H1 (cell line): ENCODE measurements at regions not wholly inside any gene's neighbourhood (a gene's known extent, or its start where the extent isn't known, plus 50 kb on each side); places are given as distances from the start of the nearest gene placed in this dataset.

ENCODE experiments used
- CTCF ChIA-PET: fragments of 300-600 bp; sonication (Branson Sonifier 250); formaldehyde crosslinking; loops from one replicate; lab custom pipeline; 2021; ENCODE audit not compliant: partially characterized antibody; lab: Charles Lee
- POLR2A ChIA-PET: fragments of 300-600 bp; sonication (Branson Sonifier 250); formaldehyde crosslinking; loops from one replicate; lab custom pipeline; 2021; ENCODE audit warnings: inconsistent platforms; ENCODE audit not compliant: partially characterized antibody; lab: Charles Lee
- DNase-seq, 2 experiments: peaks; one replicate each; pipeline versions ENCODE4 v3.0.0 to v3.0.0-alpha.2; 2010 to 2022; ENCODE audit warnings: low spot score in 2 of 2, low read depth in 1 of 2, mixed read lengths in 1 of 2
- FAIRE-seq: peaks from 2 replicates; lab custom pipeline; 2011; peaks lifted over from hg19 to GRCh38; lab: Jason Lieb, UNC
- H2AFZ ChIP-seq: 2 replicates; pipeline ENCODE4 v1.8.1; 2012; ENCODE audit warnings: low read length, inconsistent platforms
- H2AK5ac ChIP-seq: 2 replicates; pipeline ENCODE4 v1.6.1; 2013; ENCODE audit warnings: low read depth, low read length
- H2BK120ac ChIP-seq: replicated peaks from 2 replicates; pipeline ENCODE3; 2013; ENCODE audit warnings: low read depth, low read length, inconsistent platforms
- H2BK12ac ChIP-seq: 2 replicates; pipeline ENCODE4 v1.6.1; 2013; ENCODE audit warnings: low read depth, low read length
- H2BK15ac ChIP-seq: 2 replicates; pipeline ENCODE4 v1.6.1; 2013; ENCODE audit warnings: low read length
- H2BK20ac ChIP-seq: 2 replicates; pipeline ENCODE4 v1.6.1; 2013; ENCODE audit warnings: low read length
- H2BK5ac ChIP-seq: 2 replicates; pipeline ENCODE4 v1.6.1; 2013; ENCODE audit warnings: low read depth, low read length
- H3K14ac ChIP-seq: 2 replicates; pipeline ENCODE4 v1.6.1; 2013; ENCODE audit warnings: inconsistent platforms; ENCODE audit not compliant: insufficient read length
- H3K18ac ChIP-seq: 2 replicates; pipeline ENCODE4 v1.6.1; 2013; ENCODE audit warnings: low read length; ENCODE audit errors: extremely low read depth
- H3K23ac ChIP-seq: 2 replicates; pipeline ENCODE4 v1.6.1; 2013; ENCODE audit warnings: inconsistent platforms; ENCODE audit not compliant: insufficient read length
- H3K23me2 ChIP-seq: 2 replicates; pipeline ENCODE4 v1.6.1; 2013; ENCODE audit warnings: low read depth, low read length
- H3K27ac ChIP-seq: 2 replicates; pipeline ENCODE4 v1.6.1; 2011; ENCODE audit warnings: low read depth, low read length, inconsistent platforms
- H3K27me3 ChIP-seq, 4 experiments: replicated peaks in 1 of 4; 1 replicate in 1 of 4; 2 replicates in 3 of 4; pipeline versions ENCODE4 v1.6.1 to v1.8.1; 2011 to 2013; ENCODE audit warnings: low read length in 3 of 4, mild to moderate bottlenecking in 3 of 4, inconsistent platforms in 2 of 4, mixed read lengths in 2 of 4, moderate library complexity in 1 of 4; ENCODE audit not compliant: control insufficient read depth in 3 of 4, insufficient read depth in 3 of 4; ENCODE audit errors: extremely low read depth in 1 of 4
- H3K36me3 ChIP-seq, 4 experiments: 2 replicates each; pipeline versions ENCODE4 v1.6.1 to v1.8.1; 2011 to 2013; ENCODE audit warnings: mild to moderate bottlenecking in 4 of 4, low read length in 3 of 4, moderate library complexity in 2 of 4, control low read depth in 1 of 4, inconsistent platforms in 1 of 4; ENCODE audit not compliant: insufficient read depth in 4 of 4, control insufficient read depth in 2 of 4
- H3K4ac ChIP-seq: replicated peaks from 2 replicates; pipeline ENCODE3; 2013; ENCODE audit warnings: low read length, low read depth, mixed read lengths, inconsistent platforms; ENCODE audit not compliant: insufficient read length
- H3K4me1 ChIP-seq, 4 experiments: replicated peaks in 1 of 4; 1 replicate in 1 of 4; 2 replicates in 3 of 4; pipeline versions ENCODE4 v1.6.1 to v1.8.1; 2011 to 2013; ENCODE audit warnings: low read length in 3 of 4, inconsistent platforms in 2 of 4, mixed read lengths in 1 of 4; ENCODE audit not compliant: insufficient read depth in 4 of 4, control insufficient read depth in 3 of 4
- H3K4me2 ChIP-seq, 2 experiments: 2 replicates each; pipeline versions ENCODE4 v1.6.1 to v1.8.1; 2011 to 2013; ENCODE audit warnings: low read depth in 2 of 2, low read length in 2 of 2, control low read depth in 1 of 2, inconsistent platforms in 1 of 2, mild to moderate bottlenecking in 1 of 2; ENCODE audit not compliant: insufficient read depth in 1 of 2
- H3K4me3 ChIP-seq, 4 experiments: fragments of 200-600, 300-600 bp in 1 of 4; sonication (generic), shearing (Covaris generic), sonication (Bioruptor Twin) in 1 of 4; 2 replicates each; pipeline versions ENCODE4 v1.5.1 to v1.8.1; 2011 to 2016; ENCODE audit warnings: low read length in 4 of 4, low read depth in 3 of 4, control low read depth in 2 of 4, inconsistent platforms in 2 of 4, mild to moderate bottlenecking in 2 of 4, mixed read lengths in 1 of 4, moderate library complexity in 1 of 4; ENCODE audit not compliant: insufficient read depth in 2 of 4; ENCODE audit errors: extremely low read depth in 1 of 4
- H3K56ac ChIP-seq: replicated peaks from 2 replicates; pipeline ENCODE3; 2013; ENCODE audit warnings: low read depth, mild to moderate bottlenecking, mixed read lengths, low read length, inconsistent platforms; ENCODE audit not compliant: insufficient read length
- H3K79me1 ChIP-seq: 2 replicates; pipeline ENCODE4 v1.6.1; 2013; ENCODE audit warnings: low read depth, low read length, control low read depth
- H3K79me2 ChIP-seq, 2 experiments: 2 replicates each; pipeline versions ENCODE4 v1.6.1 to v1.8.1; 2012 to 2013; ENCODE audit warnings: low read length in 2 of 2, mild to moderate bottlenecking in 2 of 2, inconsistent platforms in 1 of 2; ENCODE audit not compliant: insufficient read depth in 2 of 2, control insufficient read depth in 1 of 2
- H3K9ac ChIP-seq, 4 experiments: replicated peaks in 1 of 4; 1 replicate in 1 of 4; 2 replicates in 3 of 4; pipeline versions ENCODE4 v1.6.1 to v1.8.1; 2011 to 2013; ENCODE audit warnings: low read depth in 3 of 4, low read length in 3 of 4, control low read depth in 2 of 4, mild to moderate bottlenecking in 2 of 4, moderate library complexity in 2 of 4, inconsistent platforms in 1 of 4; ENCODE audit errors: extremely low read depth in 1 of 4
- H3K9me3 ChIP-seq, 2 experiments: 2 replicates each; pipeline versions ENCODE4 v1.6.1 to v1.8.1; 2012 to 2013; ENCODE audit warnings: mild to moderate bottlenecking in 2 of 2, moderate library complexity in 2 of 2, control low read depth in 1 of 2, inconsistent platforms in 1 of 2, low read depth in 1 of 2, low read length in 1 of 2, mixed read lengths in 1 of 2; ENCODE audit not compliant: insufficient read depth in 2 of 2
- H4K20me1 ChIP-seq, 2 experiments: replicated peaks in 1 of 2; 2 replicates each; pipeline versions ENCODE3 to v1.8.1; 2011 to 2013; ENCODE audit warnings: inconsistent platforms in 2 of 2, low read length in 2 of 2, mild to moderate bottlenecking in 1 of 2; ENCODE audit not compliant: insufficient read depth in 2 of 2, control insufficient read depth in 1 of 2
- H4K5ac ChIP-seq: 2 replicates; pipeline ENCODE4 v1.6.1; 2013; ENCODE audit warnings: low read length, low read depth, mixed read lengths, inconsistent platforms; ENCODE audit not compliant: insufficient read length
- H4K8ac ChIP-seq: 2 replicates; pipeline ENCODE4 v1.8.0; 2013; ENCODE audit warnings: mild to moderate bottlenecking, moderate library complexity, low read length, inconsistent platforms; ENCODE audit not compliant: insufficient read depth; ENCODE audit errors: extremely low read depth
- H4K91ac ChIP-seq: replicated peaks from 2 replicates; pipeline ENCODE3; 2013; ENCODE audit warnings: low read length, mixed read lengths, inconsistent platforms; ENCODE audit not compliant: insufficient read length
- ZNF274 ChIP-seq: IDR thresholded peaks from 2 replicates; pipeline ENCODE4 v1.7.0; 2012; ENCODE audit warnings: low read length, borderline replicate concordance; ENCODE audit errors: extremely low read depth
- WGBS, 2 experiments: shearing (Covaris generic) in 1 of 2; methylation state at CpG; one replicate each; pipeline versions ENCODE4 v1.1.6 to v1.1.7; 2013 to 2015; ENCODE audit warnings: low lambda C conversion rate in 2 of 2, mixed read lengths in 2 of 2, inconsistent platforms in 1 of 2, low coverage in 1 of 2, missing lambda C conversion rate in 1 of 2; ENCODE audit not compliant: insufficient replicate concordance in 2 of 2, insufficient coverage in 1 of 2, insufficient read length in 1 of 2; ENCODE audit errors: extremely low coverage in 1 of 2, missing lambda C conversion rate in 1 of 2; 5-methylcytosine and 5-hydroxymethylcytosine counted together

DNA sequence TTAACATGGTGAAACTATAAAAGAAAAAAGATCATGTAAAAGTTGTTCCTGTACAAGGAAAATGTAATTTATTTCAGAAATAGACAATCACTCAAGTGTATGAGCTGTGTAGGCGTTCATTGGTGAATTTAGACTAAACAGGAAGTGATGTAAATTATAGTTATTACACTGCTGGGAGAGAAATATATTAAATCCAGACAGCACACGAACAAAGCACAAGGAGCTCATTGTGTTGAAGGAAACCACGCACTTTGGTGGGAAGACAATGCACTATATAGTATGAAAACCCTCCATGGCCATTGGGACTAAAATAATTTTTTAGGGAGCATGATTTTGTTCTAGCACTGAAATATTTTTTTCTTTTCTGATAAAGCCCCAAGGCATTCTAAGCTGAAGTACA, 450.5 kb downstream of the KLF12 start:
- DNase-seq: no peak
- CTCF ChIA-PET: interaction anchor here (1.1 kb wide), 1 partner anchor 876 kb away, joined by 3 read pairs; no protein-coding TSS in a partner anchor
- POLR2A ChIA-PET: no interaction called here

More for the DNA sequence above, 450.5 kb downstream of the KLF12 start:
- no peak overlapping the region for H3K4me2 ChIP-seq
- no peak for FAIRE-seq
- no peak overlapping the region for H3K56ac ChIP-seq
- H3K9me3 ChIP-seq: no peaks in the 10 kb centered on the region
- no peak overlapping the region for H2AK5ac ChIP-seq
- no peak overlapping the region for H3K27ac ChIP-seq
- no peak overlapping the region for H3K23ac ChIP-seq
- no peak overlapping the region for H2BK120ac ChIP-seq
- no peak overlapping the region for H3K9ac ChIP-seq
- H3K4me3 ChIP-seq: no peak overlapping the region
- no peak overlapping the region for H4K91ac ChIP-seq
- no peak overlapping the region for H3K14ac ChIP-seq
- H4K20me1 ChIP-seq: no peaks in the 10 kb centered on the region
- no peak for TF ChIP-seq ZNF274
- H2BK15ac ChIP-seq: no peak overlapping the region
- H2BK20ac ChIP-seq: no peak overlapping the region
- no peaks in the 10 kb centered on the region for H3K23me2 ChIP-seq
- H2BK12ac ChIP-seq: no peak overlapping the region
- no peaks in the 10 kb centered on the region for H3K79me1 ChIP-seq
- H4K8ac ChIP-seq: no peak overlapping the region
- H3K27me3 ChIP-seq: no peaks in the 10 kb centered on the region
- no peak overlapping the region for H3K4ac ChIP-seq
- no peak overlapping the region for H2AFZ ChIP-seq
- no peak overlapping the region for H3K18ac ChIP-seq
- peaks cover 0 to 3% (median 0%) of the 10 kb centered on the region in 4 experiments; a peak in 1 of 7 replicates for H3K4me1 ChIP-seq
- WGBS, 2 experiments: 89% methylated on average over 3 of the region's 3 CpGs; no CpG with 5 or more reads in 1 of the 2 experiments
- no peak overlapping the region for H2BK5ac ChIP-seq
- H3K36me3 ChIP-seq: no peaks in the 10 kb centered on the region
- no peaks in the 10 kb centered on the region for H3K79me2 ChIP-seq
- H4K5ac ChIP-seq: no peak overlapping the region
